GM23338 (cell line): ENCODE measurements at regions not wholly inside any gene's neighbourhood (a gene's known extent, or its start where the extent isn't known, plus 50 kb on each side); places are given as distances from the start of the nearest gene placed in this dataset.

ENCODE experiments used
- ATAC-seq: fragments of 200-7000 bp; cut with Tn5 transposase; 3 replicates; pipeline ENCODE4 v1.9.1; 2020
- DNase-seq: peaks from one replicate; pipeline ENCODE4 v3.0.0-alpha.2; 2015; ENCODE audit warnings: low spot score
- H2AFZ ChIP-seq: fragments of 200-600 bp; sonication (generic); 2 replicates; pipeline ENCODE4 v1.8.0; 2016; ENCODE audit warnings: antibody characterized with exemption, mild to moderate bottlenecking, moderate library complexity
- H3F3A ChIP-seq: fragments of 200-600 bp; sonication (generic); replicated peaks from 2 replicates; pipeline ENCODE4 v1.8.0; 2017; ENCODE audit warnings: antibody characterized with exemption, mixed run types, low read depth
- H3K27ac ChIP-seq: fragments of 200-600 bp; sonication (generic); 2 replicates; pipeline ENCODE4 v1.6.1; 2016; ENCODE audit warnings: low read depth
- H3K27me3 ChIP-seq: fragments of 200-600 bp; sonication (generic); 2 replicates; pipeline ENCODE4 v1.8.0; 2016; ENCODE audit warnings: mild to moderate bottlenecking, mixed run types, moderate library complexity; ENCODE audit not compliant: insufficient read depth
- H3K36me3 ChIP-seq: fragments of 200-600 bp; sonication (generic); 2 replicates; pipeline ENCODE4 v1.8.0; 2016; ENCODE audit warnings: mild to moderate bottlenecking; ENCODE audit not compliant: insufficient read depth
- H3K4me1 ChIP-seq: fragments of 200-600 bp; sonication (generic); 2 replicates; pipeline ENCODE4 v1.8.0; 2016; ENCODE audit warnings: mild to moderate bottlenecking, moderate library complexity; ENCODE audit not compliant: insufficient read depth
- H3K4me2 ChIP-seq: fragments of 200-600 bp; sonication (generic); 2 replicates; pipeline ENCODE4 v1.7.1; 2017; ENCODE audit warnings: mixed run types
- H3K4me3 ChIP-seq: fragments of 200-600 bp; sonication (generic); 2 replicates; pipeline ENCODE4 v1.6.1; 2016; ENCODE audit warnings: mixed run types
- H3K79me2 ChIP-seq: fragments of 200-600 bp; sonication (generic); replicated peaks from 2 replicates; pipeline ENCODE4 v1.8.0; 2017; ENCODE audit warnings: mild to moderate bottlenecking; ENCODE audit not compliant: insufficient read depth
- H3K9me2 ChIP-seq: fragments of 200-600 bp; sonication (generic); 2 replicates; pipeline ENCODE4 v1.8.0; 2017; ENCODE audit not compliant: insufficient read depth
- H4K20me1 ChIP-seq: fragments of 200-600 bp; sonication (generic); replicated peaks from 2 replicates; pipeline ENCODE4 v1.8.0; 2017; ENCODE audit warnings: mild to moderate bottlenecking; ENCODE audit not compliant: insufficient read depth
- H3K27ac Mint-ChIP-seq: 2 replicates; pipeline ENCODE4 v1.8.0; 2020; ENCODE audit warnings: inconsistent platforms, mild to moderate bottlenecking, moderate library complexity, mixed read lengths
- H3K27me3 Mint-ChIP-seq: 3 replicates; pipeline ENCODE4 v1.8.0; 2022; ENCODE audit warnings: low read depth, mild to moderate bottlenecking, moderate library complexity, mixed read lengths, inconsistent platforms; ENCODE audit not compliant: insufficient read depth, poor library complexity
- H3K36me3 Mint-ChIP-seq: 3 replicates; pipeline ENCODE4 v1.8.0; 2021; ENCODE audit warnings: low read depth, mild to moderate bottlenecking, inconsistent platforms, moderate library complexity, mixed read lengths
- H3K4me1 Mint-ChIP-seq: 3 replicates; pipeline ENCODE4 v1.8.0; 2020; ENCODE audit warnings: mild to moderate bottlenecking, inconsistent platforms, mixed read lengths
- H3K4me3 Mint-ChIP-seq: 3 replicates; pipeline ENCODE4 v1.8.0; 2021; ENCODE audit warnings: moderate library complexity, mild to moderate bottlenecking, inconsistent platforms, mixed read lengths
- H3K9me3 Mint-ChIP-seq: 3 replicates; pipeline ENCODE4 v1.8.0; 2020; ENCODE audit warnings: moderate library complexity, mild to moderate bottlenecking, inconsistent platforms, mixed read lengths
- TF ChIP-seq, protein P1 (sequence below): fragments of 250-450 bp; sonication (Bioruptor Pico); IDR thresholded peaks from 2 replicates; pipeline ENCODE4 v1.5.0; 2020; ENCODE audit warnings: mild to moderate bottlenecking, moderate library complexity
- TF ChIP-seq, protein P2 (sequence below): IDR thresholded peaks from 2 replicates; pipeline ENCODE4 v1.6.1; 2016; ENCODE audit warnings: antibody characterized with exemption
- TF ChIP-seq, protein P3 (sequence below): IDR thresholded peaks from one replicate; pipeline ENCODE4 v1.6.1; 2018; ENCODE audit warnings: antibody characterized with exemption; ENCODE audit not compliant: unreplicated experiment

- Histone ChIP-seq H3K9me2 (no peaks in the 10 kb centered on the region; the same call in 1 of the 2 replicates), H2AFZ (no peak overlapping the region), H3K27ac (no peak overlapping the region; the same call in 1 of the 2 replicates), H3K79me2 (no peaks in the 10 kb centered on the region), H3K4me3 (no peak overlapping the region), H4K20me1 (no peaks in the 10 kb centered on the region), H3K27me3 (no peaks in the 10 kb centered on the region), H3F3A (no peaks in the 10 kb centered on the region), H3K36me3 (no peaks in the 10 kb centered on the region; the same call in 1 of the 2 replicates), H3K4me1 (peaks cover 48% of the 10 kb centered on the region), H3K4me2 (peak overlapping the region; percentile 45)
- TF ChIP-seq, protein P1, sequence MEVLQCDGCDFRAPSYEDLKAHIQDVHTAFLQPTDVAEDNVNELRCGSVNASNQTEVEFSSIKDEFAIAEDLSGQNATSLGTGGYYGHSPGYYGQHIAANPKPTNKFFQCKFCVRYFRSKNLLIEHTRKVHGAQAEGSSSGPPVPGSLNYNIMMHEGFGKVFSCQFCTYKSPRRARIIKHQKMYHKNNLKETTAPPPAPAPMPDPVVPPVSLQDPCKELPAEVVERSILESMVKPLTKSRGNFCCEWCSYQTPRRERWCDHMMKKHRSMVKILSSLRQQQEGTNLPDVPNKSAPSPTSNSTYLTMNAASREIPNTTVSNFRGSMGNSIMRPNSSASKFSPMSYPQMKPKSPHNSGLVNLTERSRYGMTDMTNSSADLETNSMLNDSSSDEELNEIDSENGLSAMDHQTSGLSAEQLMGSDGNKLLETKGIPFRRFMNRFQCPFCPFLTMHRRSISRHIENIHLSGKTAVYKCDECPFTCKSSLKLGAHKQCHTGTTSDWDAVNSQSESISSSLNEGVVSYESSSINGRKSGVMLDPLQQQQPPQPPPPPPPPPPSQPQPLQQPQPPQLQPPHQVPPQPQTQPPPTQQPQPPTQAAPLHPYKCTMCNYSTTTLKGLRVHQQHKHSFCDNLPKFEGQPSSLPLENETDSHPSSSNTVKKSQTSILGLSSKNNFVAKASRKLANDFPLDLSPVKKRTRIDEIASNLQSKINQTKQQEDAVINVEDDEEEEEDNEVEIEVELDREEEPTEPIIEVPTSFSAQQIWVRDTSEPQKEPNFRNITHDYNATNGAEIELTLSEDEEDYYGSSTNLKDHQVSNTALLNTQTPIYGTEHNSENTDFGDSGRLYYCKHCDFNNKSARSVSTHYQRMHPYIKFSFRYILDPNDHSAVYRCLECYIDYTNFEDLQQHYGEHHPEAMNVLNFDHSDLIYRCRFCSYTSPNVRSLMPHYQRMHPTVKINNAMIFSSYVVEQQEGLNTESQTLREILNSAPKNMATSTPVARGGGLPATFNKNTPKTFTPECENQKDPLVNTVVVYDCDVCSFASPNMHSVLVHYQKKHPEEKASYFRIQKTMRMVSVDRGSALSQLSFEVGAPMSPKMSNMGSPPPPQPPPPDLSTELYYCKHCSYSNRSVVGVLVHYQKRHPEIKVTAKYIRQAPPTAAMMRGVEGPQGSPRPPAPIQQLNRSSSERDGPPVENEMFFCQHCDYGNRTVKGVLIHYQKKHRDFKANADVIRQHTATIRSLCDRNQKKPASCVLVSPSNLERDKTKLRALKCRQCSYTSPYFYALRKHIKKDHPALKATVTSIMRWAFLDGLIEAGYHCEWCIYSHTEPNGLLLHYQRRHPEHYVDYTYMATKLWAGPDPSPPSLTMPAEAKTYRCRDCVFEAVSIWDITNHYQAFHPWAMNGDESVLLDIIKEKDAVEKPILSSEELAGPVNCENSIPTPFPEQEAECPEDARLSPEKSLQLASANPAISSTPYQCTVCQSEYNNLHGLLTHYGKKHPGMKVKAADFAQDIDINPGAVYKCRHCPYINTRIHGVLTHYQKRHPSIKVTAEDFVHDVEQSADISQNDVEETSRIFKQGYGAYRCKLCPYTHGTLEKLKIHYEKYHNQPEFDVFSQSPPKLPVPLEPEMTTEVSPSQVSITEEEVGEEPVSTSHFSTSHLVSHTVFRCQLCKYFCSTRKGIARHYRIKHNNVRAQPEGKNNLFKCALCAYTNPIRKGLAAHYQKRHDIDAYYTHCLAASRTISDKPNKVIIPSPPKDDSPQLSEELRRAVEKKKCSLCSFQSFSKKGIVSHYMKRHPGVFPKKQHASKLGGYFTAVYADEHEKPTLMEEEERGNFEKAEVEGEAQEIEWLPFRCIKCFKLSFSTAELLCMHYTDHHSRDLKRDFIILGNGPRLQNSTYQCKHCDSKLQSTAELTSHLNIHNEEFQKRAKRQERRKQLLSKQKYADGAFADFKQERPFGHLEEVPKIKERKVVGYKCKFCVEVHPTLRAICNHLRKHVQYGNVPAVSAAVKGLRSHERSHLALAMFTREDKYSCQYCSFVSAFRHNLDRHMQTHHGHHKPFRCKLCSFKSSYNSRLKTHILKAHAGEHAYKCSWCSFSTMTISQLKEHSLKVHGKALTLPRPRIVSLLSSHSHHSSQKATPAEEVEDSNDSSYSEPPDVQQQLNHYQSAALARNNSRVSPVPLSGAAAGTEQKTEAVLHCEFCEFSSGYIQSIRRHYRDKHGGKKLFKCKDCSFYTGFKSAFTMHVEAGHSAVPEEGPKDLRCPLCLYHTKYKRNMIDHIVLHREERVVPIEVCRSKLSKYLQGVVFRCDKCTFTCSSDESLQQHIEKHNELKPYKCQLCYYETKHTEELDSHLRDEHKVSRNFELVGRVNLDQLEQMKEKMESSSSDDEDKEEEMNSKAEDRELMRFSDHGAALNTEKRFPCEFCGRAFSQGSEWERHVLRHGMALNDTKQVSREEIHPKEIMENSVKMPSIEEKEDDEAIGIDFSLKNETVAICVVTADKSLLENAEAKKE (CRISPR knock-in tag): no peak
- TF ChIP-seq, protein P2, sequence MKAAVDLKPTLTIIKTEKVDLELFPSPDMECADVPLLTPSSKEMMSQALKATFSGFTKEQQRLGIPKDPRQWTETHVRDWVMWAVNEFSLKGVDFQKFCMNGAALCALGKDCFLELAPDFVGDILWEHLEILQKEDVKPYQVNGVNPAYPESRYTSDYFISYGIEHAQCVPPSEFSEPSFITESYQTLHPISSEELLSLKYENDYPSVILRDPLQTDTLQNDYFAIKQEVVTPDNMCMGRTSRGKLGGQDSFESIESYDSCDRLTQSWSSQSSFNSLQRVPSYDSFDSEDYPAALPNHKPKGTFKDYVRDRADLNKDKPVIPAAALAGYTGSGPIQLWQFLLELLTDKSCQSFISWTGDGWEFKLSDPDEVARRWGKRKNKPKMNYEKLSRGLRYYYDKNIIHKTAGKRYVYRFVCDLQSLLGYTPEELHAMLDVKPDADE: no peak
- TF ChIP-seq, protein P3, sequence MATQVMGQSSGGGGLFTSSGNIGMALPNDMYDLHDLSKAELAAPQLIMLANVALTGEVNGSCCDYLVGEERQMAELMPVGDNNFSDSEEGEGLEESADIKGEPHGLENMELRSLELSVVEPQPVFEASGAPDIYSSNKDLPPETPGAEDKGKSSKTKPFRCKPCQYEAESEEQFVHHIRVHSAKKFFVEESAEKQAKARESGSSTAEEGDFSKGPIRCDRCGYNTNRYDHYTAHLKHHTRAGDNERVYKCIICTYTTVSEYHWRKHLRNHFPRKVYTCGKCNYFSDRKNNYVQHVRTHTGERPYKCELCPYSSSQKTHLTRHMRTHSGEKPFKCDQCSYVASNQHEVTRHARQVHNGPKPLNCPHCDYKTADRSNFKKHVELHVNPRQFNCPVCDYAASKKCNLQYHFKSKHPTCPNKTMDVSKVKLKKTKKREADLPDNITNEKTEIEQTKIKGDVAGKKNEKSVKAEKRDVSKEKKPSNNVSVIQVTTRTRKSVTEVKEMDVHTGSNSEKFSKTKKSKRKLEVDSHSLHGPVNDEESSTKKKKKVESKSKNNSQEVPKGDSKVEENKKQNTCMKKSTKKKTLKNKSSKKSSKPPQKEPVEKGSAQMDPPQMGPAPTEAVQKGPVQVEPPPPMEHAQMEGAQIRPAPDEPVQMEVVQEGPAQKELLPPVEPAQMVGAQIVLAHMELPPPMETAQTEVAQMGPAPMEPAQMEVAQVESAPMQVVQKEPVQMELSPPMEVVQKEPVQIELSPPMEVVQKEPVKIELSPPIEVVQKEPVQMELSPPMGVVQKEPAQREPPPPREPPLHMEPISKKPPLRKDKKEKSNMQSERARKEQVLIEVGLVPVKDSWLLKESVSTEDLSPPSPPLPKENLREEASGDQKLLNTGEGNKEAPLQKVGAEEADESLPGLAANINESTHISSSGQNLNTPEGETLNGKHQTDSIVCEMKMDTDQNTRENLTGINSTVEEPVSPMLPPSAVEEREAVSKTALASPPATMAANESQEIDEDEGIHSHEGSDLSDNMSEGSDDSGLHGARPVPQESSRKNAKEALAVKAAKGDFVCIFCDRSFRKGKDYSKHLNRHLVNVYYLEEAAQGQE: no peak
- peaks cover 14% of the 10 kb centered on the region for H3K27me3 Mint-ChIP-seq
- no peak overlapping the region; the same call in 2 of the 3 replicates for H3K4me3 Mint-ChIP-seq
- peaks cover 55% of the 10 kb centered on the region for H3K4me1 Mint-ChIP-seq
- ATAC-seq (no peak), DNase-seq (no peak)
- H3K36me3 Mint-ChIP-seq: no peaks in the 10 kb centered on the region; the same call in 2 of the 3 replicates
- H3K27ac Mint-ChIP-seq: no peak overlapping the region
- peaks cover 5% of the 10 kb centered on the region; the same call in 2 of the 3 replicates for H3K9me3 Mint-ChIP-seq
These were observed 84.9 kb upstream of the TBL1XR1 start for GRCh38 chr3:177282119-177282655.
